Suppressor macrophage treated with lipopolysaccharide for 4 hours (primary cell): ENCODE measurements at regions not wholly inside any gene's neighbourhood (a gene's known extent, or its start where the extent isn't known, plus 50 kb on each side); places are given as distances from the start of the nearest gene placed in this dataset.
"Not testable (repeated sequence)": the region's sequence is repeated elsewhere in the genome, so short reads cannot be mapped to it uniquely, and the experiment has no call there.

Experiments
- DNase-seq: peaks from one replicate; pipeline ENCODE4 v3.0.0-alpha.2; 2020

GRCh38 chr15:69769336-69769735 lies 316.7 kb downstream of the RPLP1 start:
- not testable (repeated sequence) for DNase-seq

- not testable (repeated sequence) for DNase-seq
Measured at GRCh38 chr15:69774258-69774657, 321.6 kb downstream of the RPLP1 start.

- not testable (repeated sequence) for DNase-seq
Measured at GRCh38 chr15:69774711-69775110, 322.1 kb downstream of the RPLP1 start.

GRCh38 chr15:69777356-69777755 lies 320.4 kb downstream of the TLE3 start:
- no peak for DNase-seq

GRCh38 chr15:69780374-69780773 lies 317.3 kb downstream of the TLE3 start:
- no peak for DNase-seq

- peak; percentile 24 for DNase-seq
Measured at GRCh38 chr15:69780981-69781380, 316.7 kb downstream of the TLE3 start.

GRCh38 chr15:69781411-69782125 lies 316.1 kb downstream of the TLE3 start:
- DNase-seq, result no peak

GRCh38 chr15:69782139-69782658 lies 315.5 kb downstream of the TLE3 start:
- no peak for DNase-seq

- DNase-seq, result no peak
Measured at GRCh38 chr15:69782809-69783208, 314.9 kb downstream of the TLE3 start.

- DNase-seq, result no peak
Measured at GRCh38 chr15:69783211-69783610, 314.5 kb downstream of the TLE3 start.

- DNase-seq, result no peak
Measured at GRCh38 chr15:69784798-69785566, 312.7 kb downstream of the TLE3 start.

GRCh38 chr15:69786136-69786701 lies 311.5 kb downstream of the TLE3 start:
- no peak for DNase-seq

GRCh38 chr15:69787791-69788190 lies 309.9 kb downstream of the TLE3 start:
- no peak for DNase-seq

- no peak for DNase-seq
Measured at GRCh38 chr15:69789648-69790393, 307.9 kb downstream of the TLE3 start.

- DNase-seq, result no peak
Measured at GRCh38 chr15:69790632-69791031, 307.1 kb downstream of the TLE3 start.

- no peak for DNase-seq
Measured at GRCh38 chr15:69792823-69793222, 304.9 kb downstream of the TLE3 start.

GRCh38 chr15:69793431-69793780 lies 304.3 kb downstream of the TLE3 start:
- no peak for DNase-seq

GRCh38 chr15:69793781-69794451 lies 303.8 kb downstream of the TLE3 start:
- no peak for DNase-seq

- no peak for DNase-seq
Measured at GRCh38 chr15:69794645-69795469, 302.9 kb downstream of the TLE3 start.

- DNase-seq, result no peak
Measured at GRCh38 chr15:69795601-69796000, 302.1 kb downstream of the TLE3 start.

GRCh38 chr15:69797051-69797595 lies 300.6 kb downstream of the TLE3 start:
- DNase-seq, result no peak
